Neutrophil (primary cell): ENCODE measurements at regions not wholly inside any gene's neighbourhood (a gene's known extent, or its start where the extent isn't known, plus 50 kb on each side); places are given as distances from the start of the nearest gene placed in this dataset.
A peak's percentile ranks its signal among the peaks of the same experiment; 100 is the strongest.
"Not testable (repeated sequence)": the region's sequence is repeated elsewhere in the genome, so short reads cannot be mapped to it uniquely, and the experiment has no call there.

Source experiments
- H3K27ac ChIP-seq: fragments of 200-600 bp; sonication (generic); 2 replicates; pipeline ENCODE4 v1.5.1; 2016; ENCODE audit warnings: mild to moderate bottlenecking, moderate library complexity
- H3K27me3 ChIP-seq: fragments of 200-600 bp; sonication (generic); 2 replicates; pipeline ENCODE4 v1.6.0; 2016; ENCODE audit warnings: mild to moderate bottlenecking
- H3K36me3 ChIP-seq: fragments of 200-600 bp; sonication (generic); 2 replicates; pipeline ENCODE4 v1.5.1; 2017
- H3K4me1 ChIP-seq, 2 experiments: fragments of 200-600 bp in 1 of 2; sonication (generic) in 1 of 2; 1 replicate in 1 of 2; 2 replicates in 1 of 2; pipeline versions ENCODE4 v1.5.1 to v1.6.1; 2013 to 2016; ENCODE audit warnings: low read depth in 1 of 2, low read length in 1 of 2, mild to moderate bottlenecking in 1 of 2, moderate library complexity in 1 of 2; ENCODE audit not compliant: control insufficient read depth in 1 of 2, insufficient read depth in 1 of 2
- H3K4me3 ChIP-seq, 2 experiments: fragments of 200-600 bp in 1 of 2; sonication (generic) in 1 of 2; 1 replicate in 1 of 2; 2 replicates in 1 of 2; pipeline ENCODE4 v1.5.1; 2013 to 2016; ENCODE audit warnings: low read depth in 1 of 2, low read length in 1 of 2, mild to moderate bottlenecking in 1 of 2, moderate library complexity in 1 of 2
- H3K9me3 ChIP-seq: fragments of 200-600 bp; sonication (generic); 2 replicates; pipeline ENCODE4 v1.5.1; 2016
- CTCF ChIP-seq: fragments of 200-600 bp; sonication (generic); IDR thresholded peaks from 2 replicates; pipeline ENCODE4 v1.5.1; 2016; ENCODE audit warnings: antibody characterized with exemption

- Histone ChIP-seq H3K9me3 (no peaks in the 10 kb centered on the region), H3K4me3 (no peak overlapping the region), H3K27ac (no peak overlapping the region), H3K36me3 (no peaks in the 10 kb centered on the region), H3K27me3 (no peaks in the 10 kb centered on the region), H3K4me1 (no peaks in the 10 kb centered on the region)
- peak; percentile 83 for TF ChIP-seq CTCF
Measured at GRCh38 chr14:106790189-106791036, 1264.0 kb downstream of the TMEM121 start.

- Histone ChIP-seq H3K27ac (no peak overlapping the region), H3K4me1 (no peaks in the 10 kb centered on the region), H3K36me3 (no peaks in the 10 kb centered on the region), H3K9me3 (no peaks in the 10 kb centered on the region), H3K27me3 (no peaks in the 10 kb centered on the region), H3K4me3 (no peak overlapping the region)
- TF ChIP-seq CTCF, result no peak
Measured at GRCh38 chr14:106792543-106792942, 1266.2 kb downstream of the TMEM121 start.

GRCh38 chr14:106798166-106798565 is 1271.8 kb downstream of the TMEM121 start:
- peaks cover 11% of the 10 kb centered on the region for H3K27me3 ChIP-seq
- H3K4me3 ChIP-seq, H3K9me3 ChIP-seq, H3K4me1 ChIP-seq, H3K36me3 ChIP-seq, H3K27ac ChIP-seq: not testable (repeated sequence)

GRCh38 chr14:106802413-106803364 is 1276.3 kb downstream of the TMEM121 start:
- Histone ChIP-seq H3K27me3 (peaks cover 25% of the 10 kb centered on the region), H3K4me3 (no peak overlapping the region), H3K27ac (no peak overlapping the region), H3K36me3 (no peaks in the 10 kb centered on the region), H3K9me3 (no peaks in the 10 kb centered on the region), H3K4me1 (no peaks in the 10 kb centered on the region)
- no peak for TF ChIP-seq CTCF

GRCh38 chr14:106803379-106803778 is 1277.0 kb downstream of the TMEM121 start:
- no peak overlapping the region for H3K4me3 ChIP-seq
- no peak for TF ChIP-seq CTCF

More at GRCh38 chr14:106803379-106803778, 1277.0 kb downstream of the TMEM121 start:
- Histone ChIP-seq H3K27me3 (peaks cover 25% of the 10 kb centered on the region), H3K9me3 (no peaks in the 10 kb centered on the region), H3K4me1 (no peaks in the 10 kb centered on the region), H3K27ac (no peak overlapping the region), H3K36me3 (no peaks in the 10 kb centered on the region)
